ENCODE measurements at regions not wholly inside any gene's neighbourhood (a gene's known extent, or its start where the extent isn't known, plus 50 kb on each side); places are given as distances from the start of the nearest gene placed in this dataset.
A peak's percentile ranks its signal among the peaks of the same experiment; 100 is the strongest.

DNA sequence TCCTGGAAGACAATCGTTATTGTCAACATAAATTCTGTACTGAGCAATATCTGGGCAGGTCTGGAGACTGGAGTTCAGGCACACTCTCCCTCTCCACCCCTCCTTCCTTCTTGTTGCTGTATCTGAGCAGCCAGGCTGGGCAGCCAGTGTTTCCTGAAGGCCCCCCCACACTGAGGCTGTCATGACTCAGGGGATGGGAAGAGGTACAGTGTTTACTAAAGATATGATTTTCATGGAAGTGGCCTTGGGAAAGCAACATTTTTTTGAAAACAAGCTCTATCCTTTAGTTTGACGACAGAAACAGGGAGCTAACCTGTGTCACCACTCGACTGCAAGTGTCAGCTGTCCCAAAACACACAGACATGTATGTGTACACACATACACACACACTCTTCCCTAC, 1485.4 kb upstream of the TMEM132C start:
- no peak overlapping the region for H2AK5ac ChIP-seq (ENCODE audit: low read depth, low read length)
- H3K36me3 ChIP-seq (replicated peaks in 1 of 2; ENCODE audit: control insufficient read depth in 2 of 2, insufficient read depth in 2 of 2, low read length in 2 of 2) = no peaks in the 10 kb centered on the region
- no peak overlapping the region for H3K18ac ChIP-seq (ENCODE audit: low read length)
- H3K9me3 ChIP-seq (replicated peaks in 1 of 2; ENCODE audit: control insufficient read depth in 2 of 2, insufficient read depth in 1 of 2, low read depth in 1 of 2, low read length in 2 of 2) = no peaks in the 10 kb centered on the region
- H3K27ac ChIP-seq (replicated peaks; ENCODE audit: low read length) = no peak overlapping the region
- no peaks in the 10 kb centered on the region for H3K4me1 ChIP-seq (ENCODE audit: control insufficient read depth in 2 of 2, insufficient read depth in 1 of 2, low read depth in 1 of 2, low read length in 2 of 2)
- DNase-seq (ENCODE audit: low spot score) = no peak
- peak overlapping the region; percentile 11 for H3K4me2 ChIP-seq (ENCODE audit: insufficient read depth, low read length, poor library complexity, severe bottlenecking)
- no peak overlapping the region for H3K23ac ChIP-seq (ENCODE audit: low read depth, low read length, poor library complexity)
- H3K9ac ChIP-seq (ENCODE audit: low read depth, low read length, poor library complexity) = no peak overlapping the region
- H3K4ac ChIP-seq (ENCODE audit: low read length) = no peak overlapping the region
- no peak overlapping the region for H2AFZ ChIP-seq (ENCODE audit: low read length)
- no peak overlapping the region for H2BK15ac ChIP-seq (ENCODE audit: low read length)
- no peak overlapping the region for H2BK5ac ChIP-seq (ENCODE audit: low read length)
- no peaks in the 10 kb centered on the region for H3K79me1 ChIP-seq (ENCODE audit: low read depth, low read length)
- WGBS, 2 donors (ENCODE audit: extremely low coverage in 2 of 2, insufficient read length in 2 of 2, insufficient replicate concordance in 1 of 2) = no CpG with 5 or more reads among the region's 3 CpGs
- H3K27me3 ChIP-seq (ENCODE audit: control insufficient read depth in 3 of 3, insufficient read depth in 3 of 3, low read depth in 1 of 3, low read length in 3 of 3) = no peaks in the 10 kb centered on the region
- H3K4me3 ChIP-seq (ENCODE audit: low read length in 2 of 2) = no peak overlapping the region
- no peak overlapping the region for H4K8ac ChIP-seq (ENCODE audit: low read depth, low read length)
- H2BK12ac ChIP-seq (ENCODE audit: low read length) = no peak overlapping the region
- H2BK120ac ChIP-seq (ENCODE audit: low read depth, low read length) = no peak overlapping the region
- H4K91ac ChIP-seq (ENCODE audit: low read depth, low read length, poor library complexity) = no peak overlapping the region
- no peak overlapping the region for H3K14ac ChIP-seq (ENCODE audit: low read length)

DNA sequence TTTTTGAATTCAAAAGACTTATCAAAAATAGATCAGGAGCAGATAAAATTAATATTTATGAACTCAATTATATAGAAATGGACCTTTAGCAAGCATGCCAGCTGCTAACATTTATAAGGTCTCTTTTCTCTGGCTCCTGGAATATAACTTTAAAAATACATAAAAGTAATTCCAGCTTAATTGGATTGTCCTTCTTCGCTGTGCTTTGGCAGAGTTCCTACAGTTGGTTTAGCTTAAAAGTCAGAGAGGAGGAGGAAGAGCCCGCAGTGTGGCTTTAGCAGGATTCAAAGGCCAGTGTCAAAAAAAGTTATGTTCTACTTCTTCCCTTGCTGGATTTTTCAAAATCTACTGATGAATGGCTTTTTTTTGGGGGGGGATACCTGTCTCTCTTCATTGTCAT, 1484.9 kb upstream of the TMEM132C start:
- Histone ChIP-seq H3K27me3 (ENCODE audit: control insufficient read depth in 3 of 3, insufficient read depth in 3 of 3, low read depth in 1 of 3, low read length in 3 of 3) (no peaks in the 10 kb centered on the region), H2BK5ac (ENCODE audit: low read length) (no peak overlapping the region), H3K23ac (ENCODE audit: low read depth, low read length, poor library complexity) (no peak overlapping the region), H3K79me1 (ENCODE audit: low read depth, low read length) (no peaks in the 10 kb centered on the region), H3K4me3 (ENCODE audit: low read length in 2 of 2) (no peak overlapping the region), H2AK5ac (ENCODE audit: low read depth, low read length) (no peak overlapping the region), H2BK120ac (ENCODE audit: low read depth, low read length) (no peak overlapping the region), H3K4ac (ENCODE audit: low read length) (no peak overlapping the region), H3K9ac (ENCODE audit: low read depth, low read length, poor library complexity) (no peak overlapping the region), H4K91ac (ENCODE audit: low read depth, low read length, poor library complexity) (no peak overlapping the region), H2BK15ac (ENCODE audit: low read length) (no peak overlapping the region), H3K14ac (ENCODE audit: low read length) (no peak overlapping the region), H3K36me3 (replicated peaks in 1 of 2; ENCODE audit: control insufficient read depth in 2 of 2, insufficient read depth in 2 of 2, low read length in 2 of 2) (no peaks in the 10 kb centered on the region), H2BK12ac (ENCODE audit: low read length) (no peak overlapping the region), H3K4me2 (ENCODE audit: insufficient read depth, low read length, poor library complexity, severe bottlenecking) (no peak overlapping the region), H4K8ac (ENCODE audit: low read depth, low read length) (no peak overlapping the region), H3K4me1 (ENCODE audit: control insufficient read depth in 2 of 2, insufficient read depth in 1 of 2, low read depth in 1 of 2, low read length in 2 of 2) (no peaks in the 10 kb centered on the region), H3K9me3 (replicated peaks in 1 of 2; ENCODE audit: control insufficient read depth in 2 of 2, insufficient read depth in 1 of 2, low read depth in 1 of 2, low read length in 2 of 2) (no peaks in the 10 kb centered on the region), H2AFZ (ENCODE audit: low read length) (no peak overlapping the region), H3K18ac (ENCODE audit: low read length) (no peak overlapping the region), H3K27ac (replicated peaks; ENCODE audit: low read length) (no peak overlapping the region)
- DNase-seq (ENCODE audit: low spot score) = no peak
- WGBS, 2 donors (ENCODE audit: extremely low coverage in 2 of 2, insufficient read length in 2 of 2, insufficient replicate concordance in 1 of 2) = no CpG with 5 or more reads among the region's 2 CpGs

DNA sequence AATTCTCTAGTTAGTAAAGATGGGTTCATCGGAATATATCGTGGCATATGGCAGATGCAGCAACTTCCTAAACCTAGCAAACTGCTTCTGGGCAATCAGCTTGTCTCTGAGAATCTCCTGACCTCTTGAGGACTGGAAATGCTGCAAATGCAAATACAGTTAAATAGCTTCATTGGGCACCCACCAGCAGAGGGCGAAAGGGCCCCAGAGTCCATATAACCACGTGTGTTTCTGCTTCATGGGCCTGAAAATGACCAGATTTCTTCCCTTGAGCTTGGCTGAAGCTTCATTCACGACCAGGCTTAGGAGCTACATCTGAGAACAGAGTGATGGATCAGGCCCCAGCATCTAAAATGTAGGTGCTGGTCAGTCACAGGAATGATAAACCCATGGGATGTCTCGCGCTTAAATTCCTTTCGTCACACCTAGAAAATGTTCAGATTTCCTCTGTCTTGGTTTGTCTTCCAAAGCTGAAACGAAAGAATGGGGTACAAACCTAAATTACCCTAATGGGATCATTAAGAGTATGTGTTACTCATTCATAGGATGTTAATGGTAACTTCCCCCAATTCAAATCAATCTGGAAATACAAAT, 1482.5 kb upstream of the TMEM132C start:
- Histone ChIP-seq H2BK120ac (ENCODE audit: low read depth, low read length) (no peak overlapping the region), H4K8ac (ENCODE audit: low read depth, low read length) (no peak overlapping the region), H4K91ac (ENCODE audit: low read depth, low read length, poor library complexity) (no peak overlapping the region), H2AFZ (ENCODE audit: low read length) (no peak overlapping the region), H3K18ac (ENCODE audit: low read length) (no peak overlapping the region), H3K27ac (replicated peaks; ENCODE audit: low read length) (no peak overlapping the region), H3K9ac (ENCODE audit: low read depth, low read length, poor library complexity) (no peak overlapping the region), H2AK5ac (ENCODE audit: low read depth, low read length) (no peak overlapping the region), H2BK5ac (ENCODE audit: low read length) (no peak overlapping the region), H3K79me1 (ENCODE audit: low read depth, low read length) (no peaks in the 10 kb centered on the region), H3K4me3 (ENCODE audit: low read length in 2 of 2) (no peak overlapping the region), H3K23ac (ENCODE audit: low read depth, low read length, poor library complexity) (no peak overlapping the region), H3K14ac (ENCODE audit: low read length) (no peak overlapping the region), H3K4me1 (ENCODE audit: control insufficient read depth in 2 of 2, insufficient read depth in 1 of 2, low read depth in 1 of 2, low read length in 2 of 2) (no peaks in the 10 kb centered on the region), H2BK12ac (ENCODE audit: low read length) (no peak overlapping the region), H3K9me3 (replicated peaks in 1 of 2; ENCODE audit: control insufficient read depth in 2 of 2, insufficient read depth in 1 of 2, low read depth in 1 of 2, low read length in 2 of 2) (no peaks in the 10 kb centered on the region), H2BK15ac (ENCODE audit: low read length) (no peak overlapping the region), H3K27me3 (ENCODE audit: control insufficient read depth in 3 of 3, insufficient read depth in 3 of 3, low read depth in 1 of 3, low read length in 3 of 3) (no peaks in the 10 kb centered on the region), H3K4me2 (ENCODE audit: insufficient read depth, low read length, poor library complexity, severe bottlenecking) (no peak overlapping the region), H3K36me3 (replicated peaks in 1 of 2; ENCODE audit: control insufficient read depth in 2 of 2, insufficient read depth in 2 of 2, low read length in 2 of 2) (no peaks in the 10 kb centered on the region), H3K4ac (ENCODE audit: low read length) (no peak overlapping the region)
- peak; percentile 11 for DNase-seq (ENCODE audit: low spot score)
- WGBS, 2 donors (ENCODE audit: extremely low coverage in 2 of 2, insufficient read length in 2 of 2, insufficient replicate concordance in 1 of 2) = no CpG with 5 or more reads among the region's 9 CpGs

DNA sequence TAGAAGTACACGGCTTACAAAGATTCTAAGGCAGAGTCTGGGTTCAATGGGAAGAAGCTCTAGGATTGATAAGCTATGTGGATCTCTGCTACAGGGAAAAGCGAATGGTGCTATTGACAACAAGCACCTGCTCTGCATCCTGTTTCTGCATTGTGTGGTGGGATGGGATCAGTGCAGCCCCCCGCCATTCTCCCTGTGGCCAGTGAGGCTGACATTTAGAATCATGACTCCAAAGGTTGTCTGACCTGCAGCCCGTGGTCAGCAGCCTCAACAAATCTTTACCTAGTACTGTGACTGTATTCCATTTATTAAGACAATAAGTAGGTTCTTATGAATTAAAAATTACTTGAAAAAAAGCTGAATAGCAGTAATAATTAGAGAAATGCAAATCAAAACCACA, 1477.0 kb upstream of the TMEM132C start:
- H3K18ac ChIP-seq (ENCODE audit: low read length) = no peak overlapping the region
- no peak overlapping the region for H2BK5ac ChIP-seq (ENCODE audit: low read length)
- H3K14ac ChIP-seq (ENCODE audit: low read length) = no peak overlapping the region
- no peak overlapping the region for H4K8ac ChIP-seq (ENCODE audit: low read depth, low read length)
- no peak overlapping the region for H2BK120ac ChIP-seq (ENCODE audit: low read depth, low read length)
- H3K4me2 ChIP-seq (ENCODE audit: insufficient read depth, low read length, poor library complexity, severe bottlenecking) = no peak overlapping the region
- H3K27ac ChIP-seq (replicated peaks; ENCODE audit: low read length) = no peak overlapping the region
- WGBS, 2 donors (ENCODE audit: extremely low coverage in 2 of 2, insufficient read length in 2 of 2, insufficient replicate concordance in 1 of 2) = no CpG with 5 or more reads among the region's 4 CpGs
- no peak overlapping the region for H3K4me3 ChIP-seq (ENCODE audit: low read length in 2 of 2)
- no peaks in the 10 kb centered on the region for H3K79me1 ChIP-seq (ENCODE audit: low read depth, low read length)
- no peak for DNase-seq (ENCODE audit: low spot score)
- H2AFZ ChIP-seq (ENCODE audit: low read length) = no peak overlapping the region
- H2AK5ac ChIP-seq (ENCODE audit: low read depth, low read length) = no peak overlapping the region
- H3K36me3 ChIP-seq (replicated peaks in 1 of 2; ENCODE audit: control insufficient read depth in 2 of 2, insufficient read depth in 2 of 2, low read length in 2 of 2) = no peaks in the 10 kb centered on the region
- H2BK15ac ChIP-seq (ENCODE audit: low read length) = no peak overlapping the region
- no peak overlapping the region for H3K4ac ChIP-seq (ENCODE audit: low read length)
- H3K27me3 ChIP-seq (ENCODE audit: control insufficient read depth in 3 of 3, insufficient read depth in 3 of 3, low read depth in 1 of 3, low read length in 3 of 3) = no peaks in the 10 kb centered on the region
- no peak overlapping the region for H4K91ac ChIP-seq (ENCODE audit: low read depth, low read length, poor library complexity)
- H3K9me3 ChIP-seq (replicated peaks in 1 of 2; ENCODE audit: control insufficient read depth in 2 of 2, insufficient read depth in 1 of 2, low read depth in 1 of 2, low read length in 2 of 2) = no peaks in the 10 kb centered on the region
- no peak overlapping the region for H3K23ac ChIP-seq (ENCODE audit: low read depth, low read length, poor library complexity)
- H3K4me1 ChIP-seq (ENCODE audit: control insufficient read depth in 2 of 2, insufficient read depth in 1 of 2, low read depth in 1 of 2, low read length in 2 of 2) = no peaks in the 10 kb centered on the region
- no peak overlapping the region for H3K9ac ChIP-seq (ENCODE audit: low read depth, low read length, poor library complexity)
- no peak overlapping the region for H2BK12ac ChIP-seq (ENCODE audit: low read length)
